GM12865 (cell line): ENCODE measurements at regions not wholly inside any gene's neighbourhood (a gene's known extent, or its start where the extent isn't known, plus 50 kb on each side); places are given as distances from the start of the nearest gene placed in this dataset.

Source experiments
- DNase-seq: peaks from one replicate; pipeline ENCODE4 v3.0.0; 2010; ENCODE audit warnings: low read depth
- H3K4me3 ChIP-seq: 2 replicates; pipeline ENCODE4 v1.5.1; 2011; ENCODE audit warnings: mild to moderate bottlenecking, low read depth, low read length, control low read depth
- TF ChIP-seq, protein P1 (sequence below): IDR thresholded peaks from 2 replicates; pipeline ENCODE4 v1.5.1; 2011; ENCODE audit warnings: low read length, control low read depth, low read depth, inconsistent platforms; ENCODE audit not compliant: insufficient read depth; ENCODE audit errors: missing control alignments

- no peak overlapping the region for H3K4me3 ChIP-seq
- TF ChIP-seq, protein P1, sequence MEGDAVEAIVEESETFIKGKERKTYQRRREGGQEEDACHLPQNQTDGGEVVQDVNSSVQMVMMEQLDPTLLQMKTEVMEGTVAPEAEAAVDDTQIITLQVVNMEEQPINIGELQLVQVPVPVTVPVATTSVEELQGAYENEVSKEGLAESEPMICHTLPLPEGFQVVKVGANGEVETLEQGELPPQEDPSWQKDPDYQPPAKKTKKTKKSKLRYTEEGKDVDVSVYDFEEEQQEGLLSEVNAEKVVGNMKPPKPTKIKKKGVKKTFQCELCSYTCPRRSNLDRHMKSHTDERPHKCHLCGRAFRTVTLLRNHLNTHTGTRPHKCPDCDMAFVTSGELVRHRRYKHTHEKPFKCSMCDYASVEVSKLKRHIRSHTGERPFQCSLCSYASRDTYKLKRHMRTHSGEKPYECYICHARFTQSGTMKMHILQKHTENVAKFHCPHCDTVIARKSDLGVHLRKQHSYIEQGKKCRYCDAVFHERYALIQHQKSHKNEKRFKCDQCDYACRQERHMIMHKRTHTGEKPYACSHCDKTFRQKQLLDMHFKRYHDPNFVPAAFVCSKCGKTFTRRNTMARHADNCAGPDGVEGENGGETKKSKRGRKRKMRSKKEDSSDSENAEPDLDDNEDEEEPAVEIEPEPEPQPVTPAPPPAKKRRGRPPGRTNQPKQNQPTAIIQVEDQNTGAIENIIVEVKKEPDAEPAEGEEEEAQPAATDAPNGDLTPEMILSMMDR, result no peak
- DNase-seq, result no peak
These were observed 488.6 kb upstream of the TRPC7 start for GRCh38 chr5:136853971-136854370.

DNA sequence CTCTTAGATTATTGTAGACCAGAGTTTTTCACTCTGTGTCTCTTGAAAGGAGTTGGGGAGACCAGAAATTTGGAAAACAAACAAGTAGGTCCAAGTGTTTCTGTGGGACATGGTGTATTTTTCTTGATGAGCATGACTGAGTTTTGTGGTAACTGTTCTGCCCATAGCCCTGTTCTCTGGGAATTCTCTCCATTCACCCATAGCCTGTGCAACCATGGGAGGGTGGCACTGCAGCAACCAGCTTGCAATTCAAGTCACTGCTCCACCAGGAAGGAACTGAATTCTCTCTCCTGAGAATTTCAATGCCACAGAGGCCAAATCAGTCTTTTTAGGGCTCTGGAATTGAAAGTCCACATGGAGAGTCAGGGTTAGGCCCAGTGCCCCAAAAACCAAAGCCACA, 475.3 kb upstream of the TRPC7 start:
- no peak overlapping the region for H3K4me3 ChIP-seq
- no peak for DNase-seq
- TF ChIP-seq, protein P1, result no peak

DNA sequence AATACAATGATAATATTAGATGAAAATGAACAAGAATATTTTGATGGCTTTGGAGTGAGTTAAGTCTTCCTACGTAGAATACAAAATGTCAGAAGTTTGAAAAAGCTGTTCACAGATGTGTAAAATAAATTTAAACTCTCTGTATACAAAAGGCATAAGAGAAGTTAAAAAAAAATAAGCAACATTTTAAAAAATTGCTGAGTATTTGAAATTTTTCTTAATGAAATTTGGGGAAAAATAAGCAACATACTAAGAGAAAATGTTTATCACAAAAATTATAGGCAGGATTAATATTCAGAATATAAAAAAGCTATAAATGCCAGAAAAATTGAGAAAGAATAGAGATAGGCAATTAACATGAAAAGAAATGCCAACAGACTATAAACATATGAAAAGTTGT, 470.7 kb upstream of the TRPC7 start:
- TF ChIP-seq, protein P1, result no peak
- DNase-seq, result no peak
- no peak overlapping the region for H3K4me3 ChIP-seq

DNA sequence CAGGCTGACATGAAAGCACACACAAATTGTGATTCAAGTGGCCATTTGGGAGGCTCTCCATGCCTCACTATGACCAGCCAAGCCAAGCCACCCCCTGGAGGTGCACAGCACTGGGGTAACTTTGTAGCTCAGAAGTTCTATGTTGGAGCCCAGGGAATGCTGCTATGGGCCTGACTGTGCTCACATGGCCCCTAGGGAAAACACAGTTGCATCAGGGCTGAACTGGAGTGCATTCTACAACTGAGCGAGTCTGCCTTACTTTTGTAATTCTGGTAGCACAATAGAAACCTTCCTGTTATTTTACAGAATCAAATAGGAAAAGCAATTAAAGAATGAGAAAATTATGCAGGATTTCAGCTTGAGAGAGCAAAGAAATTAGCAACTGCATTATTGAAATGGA, 455.5 kb upstream of the TRPC7 start:
- TF ChIP-seq, protein P1, result no peak
- no peak overlapping the region for H3K4me3 ChIP-seq
- DNase-seq, result no peak

GRCh38 chr5:136819526-136820302, 454.4 kb upstream of the TRPC7 start:
- DNase-seq, result no peak
- TF ChIP-seq, protein P1, result no peak
- no peak overlapping the region for H3K4me3 ChIP-seq

DNA sequence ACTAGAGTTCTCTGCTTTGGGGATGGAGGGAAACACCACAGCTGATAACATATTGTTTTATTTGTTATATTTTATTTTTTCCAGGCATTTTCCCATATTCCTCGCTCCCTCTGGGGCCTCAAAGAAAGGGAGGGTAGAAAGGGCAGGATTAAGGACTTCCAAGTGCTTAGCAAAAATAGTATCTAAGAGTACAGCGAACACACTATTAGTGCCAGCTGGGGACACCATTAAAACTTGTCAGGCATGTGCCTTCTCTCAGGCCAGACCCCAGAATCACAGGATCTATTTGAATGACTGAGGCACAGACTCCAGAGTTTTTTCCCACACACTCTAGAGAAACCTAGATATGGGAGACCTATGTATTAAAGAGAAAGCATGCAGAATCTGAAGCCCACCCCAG, 451.0 kb upstream of the TRPC7 start:
- DNase-seq, result no peak
- TF ChIP-seq, protein P1, result no peak
- H3K4me3 ChIP-seq, result no peak overlapping the region
